Panc1 (cell line): ENCODE measurements at regions not wholly inside any gene's neighbourhood (a gene's known extent, or its start where the extent isn't known, plus 50 kb on each side); places are given as distances from the start of the nearest gene placed in this dataset.

Source experiments
- ATAC-seq: fragments of 200-7000 bp; cut with Tn5 transposase; 2 replicates; pipeline ENCODE4 v1.9.1; 2020; ENCODE audit warnings: mild to moderate bottlenecking, moderate library complexity
- BruUV-seq: library from RNA; stranded (reverse); fragments of 400-500 nt; replicated peaks from 2 replicates; lab custom pipeline; 2021; lab: Mats Ljungman, UMichigan
- CTCF ChIA-PET: fragments of 300-600 bp; sonication (Branson Sonifier 250); formaldehyde crosslinking; loops from one replicate; lab custom pipeline; 2022; ENCODE audit warnings: antibody characterized with exemption; lab: Charles Lee
- POLR2A ChIA-PET: fragments of 300-600 bp; sonication (Branson Sonifier 250); formaldehyde crosslinking; loops from one replicate; lab custom pipeline; 2022; ENCODE audit warnings: antibody characterized with exemption; lab: Charles Lee
- DNase-seq: peaks from one replicate; pipeline ENCODE4 v3.0.0-alpha.2; 2010; ENCODE audit warnings: low read depth, low spot score
- H3K27ac ChIP-seq: 2 replicates; pipeline ENCODE4 v1.5.1; 2011; ENCODE audit warnings: mild to moderate bottlenecking, low read length, inconsistent platforms
- H3K27me3 ChIP-seq: fragments of 200-500 bp; sonication (Bioruptor generic); 2 replicates; pipeline ENCODE4 v1.6.0; 2014; ENCODE audit warnings: low read length, inconsistent platforms; ENCODE audit not compliant: control insufficient read depth, insufficient read depth
- H3K36me3 ChIP-seq: fragments of 200-500 bp; sonication (Bioruptor generic); 2 replicates; pipeline ENCODE4 v1.5.1; 2014; ENCODE audit warnings: inconsistent platforms, mild to moderate bottlenecking, low read length, moderate library complexity; ENCODE audit not compliant: control insufficient read depth, insufficient read depth
- H3K4me1 ChIP-seq: 2 replicates; pipeline ENCODE4 v1.5.1; 2011; ENCODE audit warnings: inconsistent platforms, mild to moderate bottlenecking, low read length, moderate library complexity; ENCODE audit not compliant: control insufficient read depth, insufficient read depth
- H3K4me3 ChIP-seq, 2 experiments: 2 replicates each; pipeline ENCODE4 v1.5.1; 2011 to 2012; ENCODE audit warnings: low read depth in 2 of 2, low read length in 2 of 2, mild to moderate bottlenecking in 2 of 2, inconsistent platforms in 1 of 2, moderate library complexity in 1 of 2
- H3K9me3 ChIP-seq: fragments of 200-500 bp; sonication (Bioruptor generic); 2 replicates; pipeline ENCODE4 v1.5.1; 2014; ENCODE audit warnings: low read depth, mild to moderate bottlenecking, inconsistent platforms, low read length, moderate library complexity; ENCODE audit not compliant: control insufficient read depth, insufficient read depth
- CTCF ChIP-seq: fragments of 450-650 bp; IDR thresholded peaks from 2 replicates; pipeline ENCODE4 v1.5.1; 2017; ENCODE audit warnings: mild to moderate bottlenecking
- POLR2AphosphoS5 ChIP-seq: IDR thresholded peaks from 2 replicates; pipeline ENCODE4 v1.6.1; 2012; ENCODE audit warnings: mild to moderate bottlenecking, low read depth, low read length, moderate library complexity
- REST ChIP-seq, 2 experiments: IDR thresholded peaks; 2 replicates each; pipeline ENCODE4 v1.6.1; 2011 to 2012; ENCODE audit warnings: low read depth in 2 of 2, control low read depth in 1 of 2, low read length in 1 of 2, mild to moderate bottlenecking in 1 of 2, moderate library complexity in 1 of 2; ENCODE audit not compliant: insufficient read depth in 1 of 2
- SIN3A ChIP-seq: IDR thresholded peaks from 2 replicates; pipeline ENCODE4 v1.6.1; 2012; ENCODE audit warnings: low read depth, mild to moderate bottlenecking, low read length, moderate library complexity, borderline replicate concordance; ENCODE audit not compliant: insufficient read depth
- TCF7L2 ChIP-seq: IDR thresholded peaks from 2 replicates; pipeline ENCODE4 v1.6.1; 2011; ENCODE audit warnings: mild to moderate bottlenecking, low read depth, low read length, inconsistent platforms
- in situ Hi-C: cut with HindIII; loops from 2 replicates; pipeline ENCODE4 v1.10.0; 2016; ENCODE audit warnings: low sequenced_read_pairs, low pct_unique_long_range_greater_than_20kb
- intact Hi-C: fragments of 100-400 bp; cut with micrococcal nuclease; formaldehyde crosslinking; loops from one replicate; pipeline ENCODE4 v1.10.0; 2022; ENCODE audit not compliant: unreplicated experiment

GRCh38 chr1:216887032-216887431 is 163.8 kb upstream of the ESRRG start:
- H3K4me1 ChIP-seq, result no peaks in the 10 kb centered on the region
- no peak overlapping the region for H3K27ac ChIP-seq
- H3K27me3 ChIP-seq, result no peaks in the 10 kb centered on the region
- no peaks in the 10 kb centered on the region for H3K36me3 ChIP-seq
- no peak for ATAC-seq
- H3K4me3 ChIP-seq, result no peak overlapping the region
- no peak for DNase-seq
- intact Hi-C loops, result no loop called here
- H3K9me3 ChIP-seq, result no peaks in the 10 kb centered on the region
- POLR2A ChIA-PET, result no interaction called here
- CTCF ChIA-PET, result no interaction called here
- TF ChIP-seq SIN3A (no peak), TCF7L2 (no peak), POLR2AphosphoS5 (no peak), REST (IDR thresholded peaks at IDR 0.05; ENCODE audit: insufficient read depth in 1 of 2, low read depth in 2 of 2, low read length in 1 of 2) (no peak), CTCF (no peak)
- no TSS peak for BruUV-seq
- in situ Hi-C loops, result no loop called here

GRCh38 chr1:216884614-216885229 is 161.5 kb upstream of the ESRRG start:
- CTCF ChIA-PET, result no interaction called here
- intact Hi-C loops, result no loop called here
- in situ Hi-C loops, result no loop called here

More at GRCh38 chr1:216884614-216885229, 161.5 kb upstream of the ESRRG start:
- no peaks in the 10 kb centered on the region for H3K4me1 ChIP-seq
- TF ChIP-seq SIN3A, result no peak
- no peak for TF ChIP-seq REST (IDR thresholded peaks at IDR 0.05; ENCODE audit: insufficient read depth in 1 of 2, low read depth in 2 of 2, low read length in 1 of 2)
- H3K27ac ChIP-seq, result no peak overlapping the region
- no peaks in the 10 kb centered on the region for H3K27me3 ChIP-seq
- H3K9me3 ChIP-seq, result no peaks in the 10 kb centered on the region
- DNase-seq, result no peak
- ATAC-seq, result no peak
- no peaks in the 10 kb centered on the region for H3K36me3 ChIP-seq
- H3K4me3 ChIP-seq, result no peak overlapping the region
- POLR2A ChIA-PET, result no interaction called here
- no TSS peak for BruUV-seq
